SH-SY5Y (cell line): ENCODE measurements at regions not wholly inside any gene's neighbourhood (a gene's known extent, or its start where the extent isn't known, plus 50 kb on each side); places are given as distances from the start of the nearest gene placed in this dataset.

ENCODE experiments used
- GATA2 ChIP-seq: IDR thresholded peaks from 2 replicates; pipeline ENCODE4 v1.6.1; 2011; ENCODE audit warnings: mild to moderate bottlenecking, low read depth, low read length
- GATA3 ChIP-seq: IDR thresholded peaks from 2 replicates; pipeline ENCODE4 v1.6.1; 2011; ENCODE audit warnings: low read depth, mild to moderate bottlenecking, low read length, moderate library complexity

- no peak for TF ChIP-seq GATA2
- no peak for TF ChIP-seq GATA3
Measured at GRCh38 chr6:125529061-125529460, 220.4 kb upstream of the HEY2 start.
